H1 (cell line): ENCODE measurements at regions not wholly inside any gene's neighbourhood (a gene's known extent, or its start where the extent isn't known, plus 50 kb on each side); places are given as distances from the start of the nearest gene placed in this dataset.

Experiments used
- CTCF ChIA-PET: fragments of 300-600 bp; sonication (Branson Sonifier 250); formaldehyde crosslinking; loops from one replicate; lab custom pipeline; 2021; ENCODE audit not compliant: partially characterized antibody; lab: Charles Lee
- POLR2A ChIA-PET: fragments of 300-600 bp; sonication (Branson Sonifier 250); formaldehyde crosslinking; loops from one replicate; lab custom pipeline; 2021; ENCODE audit warnings: inconsistent platforms; ENCODE audit not compliant: partially characterized antibody; lab: Charles Lee
- DNase-seq, 2 experiments: peaks; one replicate each; pipeline versions ENCODE4 v3.0.0 to v3.0.0-alpha.2; 2010 to 2022; ENCODE audit warnings: low spot score in 2 of 2, low read depth in 1 of 2, mixed read lengths in 1 of 2
- FAIRE-seq: peaks from 2 replicates; lab custom pipeline; 2011; peaks lifted over from hg19 to GRCh38; lab: Jason Lieb, UNC
- H2AFZ ChIP-seq: 2 replicates; pipeline ENCODE4 v1.8.1; 2012; ENCODE audit warnings: low read length, inconsistent platforms
- H2AK5ac ChIP-seq: 2 replicates; pipeline ENCODE4 v1.6.1; 2013; ENCODE audit warnings: low read depth, low read length
- H2BK120ac ChIP-seq: replicated peaks from 2 replicates; pipeline ENCODE3; 2013; ENCODE audit warnings: low read depth, low read length, inconsistent platforms
- H2BK12ac ChIP-seq: 2 replicates; pipeline ENCODE4 v1.6.1; 2013; ENCODE audit warnings: low read depth, low read length
- H2BK15ac ChIP-seq: 2 replicates; pipeline ENCODE4 v1.6.1; 2013; ENCODE audit warnings: low read length
- H2BK20ac ChIP-seq: 2 replicates; pipeline ENCODE4 v1.6.1; 2013; ENCODE audit warnings: low read length
- H2BK5ac ChIP-seq: 2 replicates; pipeline ENCODE4 v1.6.1; 2013; ENCODE audit warnings: low read depth, low read length
- H3K14ac ChIP-seq: 2 replicates; pipeline ENCODE4 v1.6.1; 2013; ENCODE audit warnings: inconsistent platforms; ENCODE audit not compliant: insufficient read length
- H3K18ac ChIP-seq: 2 replicates; pipeline ENCODE4 v1.6.1; 2013; ENCODE audit warnings: low read length; ENCODE audit errors: extremely low read depth
- H3K23ac ChIP-seq: 2 replicates; pipeline ENCODE4 v1.6.1; 2013; ENCODE audit warnings: inconsistent platforms; ENCODE audit not compliant: insufficient read length
- H3K23me2 ChIP-seq: 2 replicates; pipeline ENCODE4 v1.6.1; 2013; ENCODE audit warnings: low read depth, low read length
- H3K27ac ChIP-seq: 2 replicates; pipeline ENCODE4 v1.6.1; 2011; ENCODE audit warnings: low read depth, low read length, inconsistent platforms
- H3K27me3 ChIP-seq, 4 experiments: replicated peaks in 1 of 4; 1 replicate in 1 of 4; 2 replicates in 3 of 4; pipeline versions ENCODE4 v1.6.1 to v1.8.1; 2011 to 2013; ENCODE audit warnings: low read length in 3 of 4, mild to moderate bottlenecking in 3 of 4, inconsistent platforms in 2 of 4, mixed read lengths in 2 of 4, moderate library complexity in 1 of 4; ENCODE audit not compliant: control insufficient read depth in 3 of 4, insufficient read depth in 3 of 4; ENCODE audit errors: extremely low read depth in 1 of 4
- H3K36me3 ChIP-seq, 4 experiments: 2 replicates each; pipeline versions ENCODE4 v1.6.1 to v1.8.1; 2011 to 2013; ENCODE audit warnings: mild to moderate bottlenecking in 4 of 4, low read length in 3 of 4, moderate library complexity in 2 of 4, control low read depth in 1 of 4, inconsistent platforms in 1 of 4; ENCODE audit not compliant: insufficient read depth in 4 of 4, control insufficient read depth in 2 of 4
- H3K4ac ChIP-seq: replicated peaks from 2 replicates; pipeline ENCODE3; 2013; ENCODE audit warnings: low read length, low read depth, mixed read lengths, inconsistent platforms; ENCODE audit not compliant: insufficient read length
- H3K4me1 ChIP-seq, 4 experiments: replicated peaks in 1 of 4; 1 replicate in 1 of 4; 2 replicates in 3 of 4; pipeline versions ENCODE4 v1.6.1 to v1.8.1; 2011 to 2013; ENCODE audit warnings: low read length in 3 of 4, inconsistent platforms in 2 of 4, mixed read lengths in 1 of 4; ENCODE audit not compliant: insufficient read depth in 4 of 4, control insufficient read depth in 3 of 4
- H3K4me2 ChIP-seq, 2 experiments: 2 replicates each; pipeline versions ENCODE4 v1.6.1 to v1.8.1; 2011 to 2013; ENCODE audit warnings: low read depth in 2 of 2, low read length in 2 of 2, control low read depth in 1 of 2, inconsistent platforms in 1 of 2, mild to moderate bottlenecking in 1 of 2; ENCODE audit not compliant: insufficient read depth in 1 of 2
- H3K4me3 ChIP-seq, 4 experiments: fragments of 200-600, 300-600 bp in 1 of 4; sonication (generic), shearing (Covaris generic), sonication (Bioruptor Twin) in 1 of 4; 2 replicates each; pipeline versions ENCODE4 v1.5.1 to v1.8.1; 2011 to 2016; ENCODE audit warnings: low read length in 4 of 4, low read depth in 3 of 4, control low read depth in 2 of 4, inconsistent platforms in 2 of 4, mild to moderate bottlenecking in 2 of 4, mixed read lengths in 1 of 4, moderate library complexity in 1 of 4; ENCODE audit not compliant: insufficient read depth in 2 of 4; ENCODE audit errors: extremely low read depth in 1 of 4
- H3K56ac ChIP-seq: replicated peaks from 2 replicates; pipeline ENCODE3; 2013; ENCODE audit warnings: low read depth, mild to moderate bottlenecking, mixed read lengths, low read length, inconsistent platforms; ENCODE audit not compliant: insufficient read length
- H3K79me1 ChIP-seq: 2 replicates; pipeline ENCODE4 v1.6.1; 2013; ENCODE audit warnings: low read depth, low read length, control low read depth
- H3K79me2 ChIP-seq, 2 experiments: 2 replicates each; pipeline versions ENCODE4 v1.6.1 to v1.8.1; 2012 to 2013; ENCODE audit warnings: low read length in 2 of 2, mild to moderate bottlenecking in 2 of 2, inconsistent platforms in 1 of 2; ENCODE audit not compliant: insufficient read depth in 2 of 2, control insufficient read depth in 1 of 2
- H3K9ac ChIP-seq, 4 experiments: replicated peaks in 1 of 4; 1 replicate in 1 of 4; 2 replicates in 3 of 4; pipeline versions ENCODE4 v1.6.1 to v1.8.1; 2011 to 2013; ENCODE audit warnings: low read depth in 3 of 4, low read length in 3 of 4, control low read depth in 2 of 4, mild to moderate bottlenecking in 2 of 4, moderate library complexity in 2 of 4, inconsistent platforms in 1 of 4; ENCODE audit errors: extremely low read depth in 1 of 4
- H3K9me3 ChIP-seq, 2 experiments: 2 replicates each; pipeline versions ENCODE4 v1.6.1 to v1.8.1; 2012 to 2013; ENCODE audit warnings: mild to moderate bottlenecking in 2 of 2, moderate library complexity in 2 of 2, control low read depth in 1 of 2, inconsistent platforms in 1 of 2, low read depth in 1 of 2, low read length in 1 of 2, mixed read lengths in 1 of 2; ENCODE audit not compliant: insufficient read depth in 2 of 2
- H4K20me1 ChIP-seq, 2 experiments: replicated peaks in 1 of 2; 2 replicates each; pipeline versions ENCODE3 to v1.8.1; 2011 to 2013; ENCODE audit warnings: inconsistent platforms in 2 of 2, low read length in 2 of 2, mild to moderate bottlenecking in 1 of 2; ENCODE audit not compliant: insufficient read depth in 2 of 2, control insufficient read depth in 1 of 2
- H4K5ac ChIP-seq: 2 replicates; pipeline ENCODE4 v1.6.1; 2013; ENCODE audit warnings: low read length, low read depth, mixed read lengths, inconsistent platforms; ENCODE audit not compliant: insufficient read length
- H4K8ac ChIP-seq: 2 replicates; pipeline ENCODE4 v1.8.0; 2013; ENCODE audit warnings: mild to moderate bottlenecking, moderate library complexity, low read length, inconsistent platforms; ENCODE audit not compliant: insufficient read depth; ENCODE audit errors: extremely low read depth
- H4K91ac ChIP-seq: replicated peaks from 2 replicates; pipeline ENCODE3; 2013; ENCODE audit warnings: low read length, mixed read lengths, inconsistent platforms; ENCODE audit not compliant: insufficient read length
- BACH1 ChIP-seq: IDR thresholded peaks from 2 replicates; pipeline ENCODE4 v1.6.1; 2012; ENCODE audit warnings: low read length, improper control_type of control experiment
- CHD1 ChIP-seq: IDR thresholded peaks from 2 replicates; pipeline ENCODE4 v1.6.1; 2012; ENCODE audit warnings: low read depth, low read length, improper control_type of control experiment
- CREB1 ChIP-seq: IDR thresholded peaks from 2 replicates; pipeline ENCODE4 v1.6.1; 2012; ENCODE audit warnings: inconsistent platforms
- E2F6 ChIP-seq: IDR thresholded peaks from 2 replicates; pipeline ENCODE4 v1.6.1; 2012; ENCODE audit warnings: inconsistent platforms
- EP300 ChIP-seq, 2 experiments: IDR thresholded peaks; 1 replicate in 1 of 2; 2 replicates in 1 of 2; pipeline ENCODE4 v1.6.1; 2011 to 2012; ENCODE audit warnings: low read depth in 2 of 2, low read length in 2 of 2, mild to moderate bottlenecking in 2 of 2, borderline replicate concordance in 1 of 2, inconsistent platforms in 1 of 2, moderate library complexity in 1 of 2
- MAFK ChIP-seq: IDR thresholded peaks from 2 replicates; pipeline ENCODE4 v1.6.1; 2012; ENCODE audit warnings: low read depth, mild to moderate bottlenecking, improper control_type of control experiment, low read length
- RXRA ChIP-seq: IDR thresholded peaks from 2 replicates; pipeline ENCODE4 v1.6.1; 2011; ENCODE audit warnings: low read depth, mild to moderate bottlenecking, low read length, moderate library complexity; ENCODE audit not compliant: insufficient read depth
- SAP30 ChIP-seq: fragments of 300-600 bp; sonication (generic); IDR thresholded peaks from 2 replicates; pipeline ENCODE4 v1.7.1; 2012; ENCODE audit warnings: low read length, moderate library complexity, mild to moderate bottlenecking, inconsistent platforms; ENCODE audit not compliant: insufficient read depth, insufficient replicate concordance
- SP2 ChIP-seq: IDR thresholded peaks from 2 replicates; pipeline ENCODE4 v1.6.1; 2012; ENCODE audit warnings: mild to moderate bottlenecking, low read length, inconsistent platforms
- SP4 ChIP-seq: IDR thresholded peaks from 2 replicates; pipeline ENCODE4 v1.6.1; 2012; ENCODE audit warnings: low read length, inconsistent platforms
- ZNF274 ChIP-seq: IDR thresholded peaks from 2 replicates; pipeline ENCODE4 v1.7.0; 2012; ENCODE audit warnings: low read length, borderline replicate concordance; ENCODE audit errors: extremely low read depth
- whole genome bisulfite sequencing, 2 experiments: shearing (Covaris generic) in 1 of 2; methylation state at CpG; one replicate each; pipeline versions ENCODE4 v1.1.6 to v1.1.7; 2013 to 2015; ENCODE audit warnings: low lambda C conversion rate in 2 of 2, mixed read lengths in 2 of 2, inconsistent platforms in 1 of 2, low coverage in 1 of 2, missing lambda C conversion rate in 1 of 2; ENCODE audit not compliant: insufficient replicate concordance in 2 of 2, insufficient coverage in 1 of 2, insufficient read length in 1 of 2; ENCODE audit errors: extremely low coverage in 1 of 2, missing lambda C conversion rate in 1 of 2; 5-methylcytosine and 5-hydroxymethylcytosine counted together

DNA sequence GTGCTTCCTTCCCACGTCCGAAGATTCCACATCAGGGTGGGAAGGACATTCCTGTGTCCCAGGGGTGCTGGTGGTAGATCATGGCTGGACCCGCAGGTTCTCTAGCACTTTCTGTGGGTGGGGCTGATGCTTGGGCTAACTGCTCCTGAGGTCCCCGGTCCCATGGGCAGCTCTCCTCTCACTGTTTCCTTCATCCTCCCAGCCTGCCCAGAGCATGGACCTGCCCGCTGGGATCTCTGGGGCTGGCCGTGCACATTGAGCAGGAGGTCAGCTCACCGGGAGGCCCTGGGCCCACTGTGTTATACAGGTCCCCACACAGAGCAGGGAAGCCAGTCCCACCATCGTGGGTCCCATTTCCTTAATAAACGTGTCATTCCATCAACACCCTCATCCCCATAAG lies 502.3 kb downstream of the TCERG1L start:
- no peaks in the 10 kb centered on the region for H3K27me3 ChIP-seq
- no peak for FAIRE-seq
- H3K4me3 ChIP-seq: no peak overlapping the region

More for the DNA sequence above, 502.3 kb downstream of the TCERG1L start:
- TF ChIP-seq BACH1 (no peak), SP2 (no peak), MAFK (no peak), ZNF274 (no peak), RXRA (no peak), CREB1 (no peak), CHD1 (no peak), SAP30 (no peak), EP300 (IDR thresholded peaks at IDR 0.05; ENCODE audit: borderline replicate concordance in 1 of 2, low read depth in 2 of 2, low read length in 2 of 2) (no peak), SP4 (no peak), E2F6 (no peak)
- Histone ChIP-seq H3K14ac (no peak overlapping the region), H4K91ac (no peak overlapping the region), H2BK15ac (no peak overlapping the region), H4K20me1 (no peaks in the 10 kb centered on the region), H3K79me2 (no peaks in the 10 kb centered on the region), H3K27ac (no peak overlapping the region), H2AK5ac (no peak overlapping the region), H3K4me2 (no peak overlapping the region), H3K9me3 (no peaks in the 10 kb centered on the region), H2BK5ac (no peak overlapping the region), H4K8ac (no peak overlapping the region), H4K5ac (no peak overlapping the region), H3K56ac (no peak overlapping the region), H2BK20ac (no peak overlapping the region), H3K23me2 (no peaks in the 10 kb centered on the region), H2BK12ac (no peak overlapping the region), H2BK120ac (no peak overlapping the region), H3K79me1 (no peaks in the 10 kb centered on the region), H3K18ac (no peak overlapping the region), H2AFZ (no peak overlapping the region), H3K23ac (no peak overlapping the region), H3K36me3 (no peaks in the 10 kb centered on the region), H3K4me1 (peaks cover 0 to 19% (median 11%) of the 10 kb centered on the region in 4 experiments; a peak in 5 of 7 replicates), H3K9ac (no peak overlapping the region), H3K4ac (no peak overlapping the region)
- ChIA-PET POLR2A (no interaction called here), CTCF (interaction anchor here (0.7 to 1.6 kb wide), 4 partner anchors 25 to 878 kb away, joined by 3 to 4 read pairs (median 3); no protein-coding TSS in a partner anchor)
- WGBS, 2 experiments: 96% methylated on average over 9 of the region's 9 CpGs; no CpG with 5 or more reads in 1 of the 2 experiments
- DNase-seq: peak in 1 of 2 experiments; percentile 28
